Tibial nerve (tissue), 4 donors: ENCODE measurements at regions not wholly inside any gene's neighbourhood (a gene's known extent, or its start where the extent isn't known, plus 50 kb on each side); places are given as distances from the start of the nearest gene placed in this dataset.
"Not testable (repeated sequence)": the region's sequence is repeated elsewhere in the genome, so short reads cannot be mapped to it uniquely, and the experiment has no call there.

ENCODE experiments used
- DNase-seq, 2 donors: peaks; one replicate each; pipeline ENCODE4 v3.0.0-alpha.2; 2019; ENCODE audit warnings: low spot score in 2 of 2
- H3K27ac ChIP-seq, 4 donors: fragments of 200-600 bp; sonication (generic) in 3 of 4; one replicate each; pipeline ENCODE4 v1.5.1; 2017 to 2019; ENCODE audit warnings: mild to moderate bottlenecking in 1 of 4
- H3K27me3 ChIP-seq, 2 donors: fragments of 200-600 bp; sonication (generic) in 1 of 2; one replicate each; pipeline versions ENCODE4 v1.5.1 to v1.6.0; 2017 to 2019
- H3K36me3 ChIP-seq, 3 donors: fragments of 200-600 bp; sonication (generic); one replicate each; pipeline ENCODE4 v1.5.1; 2018 to 2019
- H3K4me1 ChIP-seq, 4 donors: fragments of 200-600 bp; sonication (generic) in 3 of 4; one replicate each; pipeline ENCODE4 v1.5.1; 2017 to 2019
- H3K4me3 ChIP-seq, 4 donors: fragments of 200-600 bp; sonication (generic) in 3 of 4; one replicate each; pipeline ENCODE4 v1.5.1; 2017 to 2019; ENCODE audit warnings: mild to moderate bottlenecking in 1 of 4, moderate library complexity in 1 of 4
- H3K9me3 ChIP-seq, 4 donors: fragments of 200-600 bp; sonication (generic) in 3 of 4; one replicate each; pipeline ENCODE4 v1.5.1; 2017 to 2019
- EP300 ChIP-seq, 2 donors: sonication (generic); formaldehyde crosslinking; IDR thresholded peaks; one replicate each; pipeline ENCODE4 v1.6.1; 2017; ENCODE audit warnings: antibody characterized with exemption in 2 of 2, mild to moderate bottlenecking in 1 of 2
- POLR2A ChIP-seq, 2 donors: fragments of 450-650 bp; IDR thresholded peaks; one replicate each; pipeline ENCODE4 v1.6.1; 2017; ENCODE audit warnings: antibody characterized with exemption in 2 of 2, mild to moderate bottlenecking in 2 of 2, moderate library complexity in 2 of 2
- WGBS, 2 donors: methylation state at CpG; one replicate each; pipeline ENCODE4 v1.1.5; 2018; 5-methylcytosine and 5-hydroxymethylcytosine counted together
- TF ChIP-seq, protein P1 (sequence below), 5 experiments: fragments of 200-600 bp in 3 of 5; fragments of 450-650 bp in 2 of 5; sonication (generic) in 3 of 5; IDR thresholded peaks; one replicate each; pipeline ENCODE4 v1.5.1; 2016 to 2019; ENCODE audit warnings: antibody characterized with exemption in 5 of 5, mild to moderate bottlenecking in 3 of 5, moderate library complexity in 2 of 5

DNA sequence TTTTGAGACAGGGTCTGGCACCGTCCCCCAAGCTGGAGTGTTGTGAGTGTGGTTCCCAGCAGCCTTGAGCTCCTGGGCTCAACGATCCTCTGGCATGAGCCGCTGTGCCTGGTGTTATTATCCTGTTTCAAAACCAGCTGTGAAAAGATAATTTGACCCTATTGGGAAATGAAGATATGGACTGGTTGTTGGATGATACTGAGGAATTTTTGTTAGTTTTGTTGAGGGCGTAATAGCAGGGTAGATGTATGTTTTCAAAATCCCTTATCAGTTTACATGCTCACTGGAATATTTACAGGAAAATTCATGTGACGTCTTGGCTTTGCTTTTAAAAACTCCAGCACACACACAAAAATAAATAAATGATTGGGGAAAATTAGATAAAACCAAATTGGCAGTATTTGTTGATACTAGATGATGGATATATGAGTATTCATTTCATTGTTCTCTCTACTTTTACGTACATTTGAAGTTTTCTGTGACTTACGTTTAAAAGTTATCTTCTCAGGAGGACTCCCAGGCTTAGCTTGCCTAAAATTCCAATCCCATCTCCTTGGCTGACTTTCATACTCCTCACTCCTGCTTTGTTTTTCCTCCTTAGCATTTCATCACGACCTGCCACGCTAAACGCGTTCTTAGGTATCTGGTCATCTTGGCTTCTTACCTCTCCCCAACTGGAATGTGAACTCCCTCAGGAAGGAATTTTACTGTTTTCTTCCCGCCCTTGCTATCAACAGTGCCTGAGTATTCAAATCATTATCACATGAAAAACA lies 56.8 kb upstream of the TFRC start:
- Histone ChIP-seq H3K4me3 (no peak overlapping the region), H3K27me3 (no peaks in the 10 kb centered on the region), H3K27ac (peak overlapping the region in 1 of 4 donors; percentile 41), H3K9me3 (no peaks in the 10 kb centered on the region), H3K36me3 (no peaks in the 10 kb centered on the region), H3K4me1 (peaks cover 0 to 4% (median 0%) of the 10 kb centered on the region in 4 donors)
- WGBS, 2 donors: 54 to 55% methylated on average over 12 of the region's 12 CpGs
- TF ChIP-seq POLR2A (IDR thresholded peaks at IDR 0.05): no peak
- TF ChIP-seq, protein P1, sequence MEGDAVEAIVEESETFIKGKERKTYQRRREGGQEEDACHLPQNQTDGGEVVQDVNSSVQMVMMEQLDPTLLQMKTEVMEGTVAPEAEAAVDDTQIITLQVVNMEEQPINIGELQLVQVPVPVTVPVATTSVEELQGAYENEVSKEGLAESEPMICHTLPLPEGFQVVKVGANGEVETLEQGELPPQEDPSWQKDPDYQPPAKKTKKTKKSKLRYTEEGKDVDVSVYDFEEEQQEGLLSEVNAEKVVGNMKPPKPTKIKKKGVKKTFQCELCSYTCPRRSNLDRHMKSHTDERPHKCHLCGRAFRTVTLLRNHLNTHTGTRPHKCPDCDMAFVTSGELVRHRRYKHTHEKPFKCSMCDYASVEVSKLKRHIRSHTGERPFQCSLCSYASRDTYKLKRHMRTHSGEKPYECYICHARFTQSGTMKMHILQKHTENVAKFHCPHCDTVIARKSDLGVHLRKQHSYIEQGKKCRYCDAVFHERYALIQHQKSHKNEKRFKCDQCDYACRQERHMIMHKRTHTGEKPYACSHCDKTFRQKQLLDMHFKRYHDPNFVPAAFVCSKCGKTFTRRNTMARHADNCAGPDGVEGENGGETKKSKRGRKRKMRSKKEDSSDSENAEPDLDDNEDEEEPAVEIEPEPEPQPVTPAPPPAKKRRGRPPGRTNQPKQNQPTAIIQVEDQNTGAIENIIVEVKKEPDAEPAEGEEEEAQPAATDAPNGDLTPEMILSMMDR (IDR thresholded peaks at IDR 0.05): no peak
- DNase-seq: no peak

DNA sequence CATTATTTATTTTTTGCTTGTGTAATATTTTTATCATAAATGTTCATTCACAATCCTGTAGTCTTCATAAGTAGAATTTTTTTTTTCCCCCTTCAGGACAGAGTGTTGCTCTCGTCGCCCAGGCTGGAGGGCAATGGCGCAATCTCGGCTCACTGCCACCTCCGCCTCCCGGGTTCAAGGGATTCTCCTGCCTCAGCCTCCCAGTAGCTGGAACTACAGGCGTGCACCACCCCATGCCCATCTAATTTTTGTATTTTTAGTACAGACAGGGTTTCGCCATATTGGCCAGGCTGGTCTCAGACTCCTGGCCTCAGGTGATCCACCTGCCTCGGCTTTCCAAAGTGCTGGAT lies 54.7 kb upstream of the TFRC start:
- DNase-seq, H3K4me3 ChIP-seq: not testable (repeated sequence)

DNA sequence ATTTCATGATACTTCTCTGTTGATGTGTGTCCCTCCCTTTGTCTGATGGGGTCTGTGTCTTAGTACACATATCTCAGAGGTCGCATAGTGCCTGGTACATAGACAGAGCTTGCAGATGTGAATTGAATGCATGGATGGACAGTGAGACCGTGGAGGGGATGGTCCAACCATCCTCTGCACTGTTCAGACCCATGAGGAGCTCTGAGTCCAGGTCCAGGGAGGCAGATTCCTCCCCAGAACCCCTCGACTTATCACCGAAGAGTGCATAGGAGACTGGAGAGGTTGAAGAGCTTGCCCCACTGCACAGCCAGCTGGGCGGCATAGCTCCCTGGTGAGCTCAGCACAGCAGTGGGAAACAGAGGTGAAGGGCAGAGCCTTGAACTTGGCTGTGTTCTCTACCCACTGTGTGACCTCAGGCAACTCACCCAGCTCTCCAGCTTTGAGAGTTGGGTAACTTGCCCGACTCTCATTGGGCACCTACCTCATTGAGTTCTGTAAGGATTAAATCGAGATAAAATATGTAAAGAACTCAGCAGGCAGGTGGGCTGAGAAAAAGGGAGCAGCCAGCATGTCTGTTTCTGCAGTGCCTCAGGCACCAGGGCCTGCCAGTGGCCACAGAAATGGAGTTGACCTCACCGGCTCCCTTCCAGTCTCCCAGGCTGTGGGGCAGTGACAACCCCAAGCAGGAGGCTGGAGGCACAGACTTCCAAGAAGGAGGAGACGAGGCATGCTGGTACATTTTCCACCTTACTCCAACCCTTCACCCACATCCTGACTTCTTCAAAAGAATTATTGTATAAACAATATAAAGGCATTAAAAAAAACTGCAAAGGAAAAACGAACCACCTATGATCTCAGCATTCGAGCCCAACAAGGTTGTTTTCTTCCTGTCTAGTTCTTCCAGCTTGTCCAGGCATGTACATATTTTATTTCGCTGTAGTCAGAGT lies 54.1 kb upstream of the TFRC start:
- Histone ChIP-seq H3K27me3 (no peaks in the 10 kb centered on the region), H3K4me3 (no peak overlapping the region), H3K4me1 (no peaks in the 10 kb centered on the region), H3K27ac (no peak overlapping the region), H3K9me3 (no peaks in the 10 kb centered on the region), H3K36me3 (no peaks in the 10 kb centered on the region)
- TF ChIP-seq, protein P1 (IDR thresholded peaks at IDR 0.05): no peak
- no peak for TF ChIP-seq POLR2A (IDR thresholded peaks at IDR 0.05)
- no peak for TF ChIP-seq EP300 (IDR thresholded peaks at IDR 0.05)
- DNase-seq: no peak
- whole genome bisulfite sequencing, 2 donors: 65% methylated on average over 12 of the region's 12 CpGs

More for the DNA sequence above, 54.7 kb upstream of the TFRC start:
- H3K36me3 ChIP-seq, H3K27ac ChIP-seq, H3K4me1 ChIP-seq, H3K27me3 ChIP-seq, H3K9me3 ChIP-seq: not testable (repeated sequence)
- 92 to 94% methylated on average over 9 of the region's 9 CpGs for WGBS, 2 donors

DNA sequence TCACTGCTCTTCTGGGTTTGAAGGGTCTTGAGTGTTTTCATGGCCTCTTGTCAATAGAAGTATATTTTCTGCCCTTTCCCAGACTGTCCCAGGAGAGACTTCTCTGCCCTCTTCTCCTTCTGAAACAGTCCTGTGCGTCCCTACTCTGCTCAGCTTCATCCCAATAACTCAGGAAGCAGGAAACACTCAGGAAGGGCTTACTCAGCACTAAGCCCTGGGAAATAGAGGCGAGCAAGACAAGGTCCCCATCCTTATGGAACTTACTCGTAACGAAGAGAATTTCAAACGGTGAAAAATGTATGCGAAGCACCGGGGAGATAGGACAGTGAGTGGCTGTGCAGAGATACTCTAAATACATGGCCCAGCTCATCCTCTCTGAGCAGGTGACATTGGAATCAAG lies 52.8 kb upstream of the TFRC start:
- Histone ChIP-seq H3K27me3 (no peaks in the 10 kb centered on the region), H3K4me3 (no peak overlapping the region), H3K4me1 (no peaks in the 10 kb centered on the region), H3K36me3 (no peaks in the 10 kb centered on the region), H3K9me3 (no peaks in the 10 kb centered on the region), H3K27ac (no peak overlapping the region)
- 82 to 91% methylated on average over 7 of the region's 7 CpGs for WGBS, 2 donors
- TF ChIP-seq POLR2A (IDR thresholded peaks at IDR 0.05): no peak
- no peak for DNase-seq

DNA sequence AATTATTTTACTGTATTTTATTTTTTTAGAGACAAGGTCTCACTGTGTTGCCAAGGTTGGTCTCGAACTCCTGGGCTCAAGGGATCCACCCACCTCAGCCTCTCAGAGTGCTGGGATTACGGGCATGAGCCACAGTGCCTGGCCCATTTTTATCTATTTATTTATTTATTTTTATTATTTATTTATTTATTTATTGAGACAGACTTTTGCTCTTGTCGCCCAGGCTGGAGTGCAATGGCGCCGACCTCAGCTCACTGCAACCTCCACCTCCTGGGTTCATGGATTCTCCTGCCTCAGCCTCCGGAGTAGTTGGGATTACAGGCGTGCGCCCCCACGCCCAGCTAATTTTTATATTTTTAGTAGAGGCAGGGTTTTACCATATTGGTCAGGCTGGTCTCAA lies 52.0 kb upstream of the TFRC start:
- not testable (repeated sequence) for DNase-seq, H3K27ac ChIP-seq
- 89 to 96% methylated on average over 9 of the region's 9 CpGs for WGBS, 2 donors

DNA sequence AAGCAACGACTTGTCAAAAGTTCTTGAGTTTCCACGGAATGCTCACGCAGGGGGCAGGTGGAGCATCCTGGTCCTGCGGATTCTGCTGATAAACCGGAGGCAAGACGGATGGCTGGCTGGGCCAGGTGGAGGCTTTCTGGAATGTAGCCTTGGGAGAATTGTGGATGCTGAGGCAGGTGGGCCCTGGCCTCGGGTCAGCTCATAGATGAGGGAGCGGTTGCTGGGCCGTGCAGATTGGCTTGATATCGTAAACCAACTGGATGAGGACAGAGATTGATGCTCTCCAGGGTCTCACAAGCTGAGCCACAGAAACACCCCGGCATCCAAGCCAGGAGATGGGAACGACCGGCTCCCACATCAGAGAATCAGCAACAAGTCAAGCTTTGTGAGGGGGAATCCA lies 50.0 kb upstream of the TFRC start:
- H3K4me3 ChIP-seq: no peak overlapping the region
- H3K36me3 ChIP-seq: no peaks in the 10 kb centered on the region
- no peaks in the 10 kb centered on the region for H3K9me3 ChIP-seq
- peaks cover 0 to 10% (median 0%) of the 10 kb centered on the region in 4 donors for H3K4me1 ChIP-seq
- TF ChIP-seq, protein P1 (IDR thresholded peaks at IDR 0.05): no peak
- TF ChIP-seq POLR2A (IDR thresholded peaks at IDR 0.05) (no peak), EP300 (IDR thresholded peaks at IDR 0.05) (no peak)
- no peaks in the 10 kb centered on the region for H3K27me3 ChIP-seq
- no peak overlapping the region for H3K27ac ChIP-seq
- DNase-seq: no peak
- WGBS, 2 donors: 80 to 91% methylated on average over 13 of the region's 13 CpGs

More for the DNA sequence above, 52.0 kb upstream of the TFRC start:
- H3K36me3 ChIP-seq, H3K27me3 ChIP-seq, H3K4me1 ChIP-seq, H3K9me3 ChIP-seq, H3K4me3 ChIP-seq: not testable (repeated sequence)
